Left lung (tissue), 4 donors: ENCODE measurements at regions not wholly inside any gene's neighbourhood (a gene's known extent, or its start where the extent isn't known, plus 50 kb on each side); places are given as distances from the start of the nearest gene placed in this dataset.
A peak's percentile ranks its signal among the peaks of the same experiment; 100 is the strongest.

Experiments used
- ATAC-seq: fragments of 200-7000 bp; cut with Tn5 transposase; one replicate; pipeline ENCODE4 v1.9.1; 2020; ENCODE audit warnings: moderate library complexity
- DNase-seq, 4 donors: peaks; one replicate each; pipeline ENCODE4 v3.0.0-alpha.2; 2013 to 2020
- H3K27ac ChIP-seq, 2 donors: fragments of 200-600 bp; sonication (generic) in 1 of 2; one replicate each; pipeline versions ENCODE4 v1.5.0 to v1.8.0; 2020 to 2021
- H3K27me3 ChIP-seq, 2 donors: fragments of 200-600 bp; sonication (generic) in 1 of 2; one replicate each; pipeline versions ENCODE4 v1.5.0 to v1.8.0; 2020 to 2021
- H3K36me3 ChIP-seq, 2 donors: fragments of 200-600 bp; sonication (generic) in 1 of 2; one replicate each; pipeline versions ENCODE4 v1.5.0 to v1.8.0; 2020 to 2021
- H3K4me1 ChIP-seq, 2 donors: fragments of 200-600 bp; one replicate each; pipeline ENCODE4 v1.8.0; 2021
- H3K4me3 ChIP-seq, 2 donors: fragments of 200-600 bp; sonication (generic) in 1 of 2; one replicate each; pipeline versions ENCODE4 v1.5.0 to v1.8.0; 2020 to 2021; ENCODE audit warnings: mild to moderate bottlenecking in 1 of 2
- H3K9me3 ChIP-seq, 2 donors: fragments of 200-600 bp; sonication (generic) in 1 of 2; one replicate each; pipeline versions ENCODE4 v1.5.0 to v1.8.0; 2020 to 2021
- CTCF ChIP-seq, 2 donors: fragments of 200-600 bp; sonication (generic) in 1 of 2; IDR thresholded peaks; one replicate each; pipeline versions ENCODE4 v1.5.0 to v1.8.0; 2021; ENCODE audit warnings: antibody characterized with exemption in 2 of 2
- intact Hi-C, 2 donors: fragments of 100-400 bp; cut with DNase I; formaldehyde crosslinking; loops; one replicate each; pipeline versions ENCODE4 v1.11.2 to v1.14.2; 2022
- donor health status: DM: no; HTN: yes; CAD: no.
- donor health status: DM: no; HTN: no; CAD: no.

- Histone ChIP-seq H3K4me3 (no peak overlapping the region), H3K9me3 (no peaks in the 10 kb centered on the region), H3K4me1 (no peaks in the 10 kb centered on the region), H3K27ac (no peak overlapping the region), H3K36me3 (no peaks in the 10 kb centered on the region), H3K27me3 (no peaks in the 10 kb centered on the region)
- no peak for DNase-seq
- no peak for TF ChIP-seq CTCF (IDR thresholded peaks at IDR 0.05)
- no peak for ATAC-seq
- intact Hi-C loops, result no loop called here
Measured at GRCh38 chr13:67652887-67653286, 422.8 kb upstream of the PCDH9 start.

GRCh38 chr13:67651908-67652465, 421.9 kb upstream of the PCDH9 start:
- DNase-seq, result peak in 2 of 4 donors; percentile 11 to 12
- Histone ChIP-seq H3K4me1 (no peaks in the 10 kb centered on the region), H3K36me3 (no peaks in the 10 kb centered on the region), H3K27me3 (no peaks in the 10 kb centered on the region), H3K9me3 (no peaks in the 10 kb centered on the region), H3K27ac (no peak overlapping the region), H3K4me3 (no peak overlapping the region)
- no peak for TF ChIP-seq CTCF (IDR thresholded peaks at IDR 0.05)
- ATAC-seq, result no peak
- intact Hi-C loops, result no loop called here

GRCh38 chr13:67650471-67650870, 420.3 kb upstream of the PCDH9 start:
- Histone ChIP-seq H3K4me3 (no peak overlapping the region), H3K9me3 (no peaks in the 10 kb centered on the region), H3K4me1 (no peaks in the 10 kb centered on the region), H3K27me3 (no peaks in the 10 kb centered on the region), H3K27ac (no peak overlapping the region), H3K36me3 (no peaks in the 10 kb centered on the region)
- no peak for DNase-seq
- TF ChIP-seq CTCF (IDR thresholded peaks at IDR 0.05), result no peak
- intact Hi-C loops, result no loop called here
- ATAC-seq, result no peak

- Histone ChIP-seq H3K9me3 (no peaks in the 10 kb centered on the region), H3K27ac (no peak overlapping the region), H3K36me3 (no peaks in the 10 kb centered on the region), H3K4me1 (no peaks in the 10 kb centered on the region), H3K27me3 (no peaks in the 10 kb centered on the region), H3K4me3 (no peak overlapping the region)
- no peak for TF ChIP-seq CTCF (IDR thresholded peaks at IDR 0.05)
- ATAC-seq (no peak), DNase-seq (no peak)
- intact Hi-C loops, result no loop called here
Measured at GRCh38 chr13:67645874-67646467, 415.8 kb upstream of the PCDH9 start.

- no peak overlapping the region for H3K4me3 ChIP-seq
Measured at GRCh38 chr13:67643516-67644055, 413.4 kb upstream of the PCDH9 start.

More at GRCh38 chr13:67643516-67644055, 413.4 kb upstream of the PCDH9 start:
- no peaks in the 10 kb centered on the region for H3K9me3 ChIP-seq
- ATAC-seq (no peak), DNase-seq (no peak)
- no peaks in the 10 kb centered on the region for H3K4me1 ChIP-seq
- no peaks in the 10 kb centered on the region for H3K36me3 ChIP-seq
- H3K27ac ChIP-seq, result no peak overlapping the region
- no peak for TF ChIP-seq CTCF (IDR thresholded peaks at IDR 0.05)
- H3K27me3 ChIP-seq, result no peaks in the 10 kb centered on the region
- intact Hi-C loops, result no loop called here
